ENCODE measurements at regions not wholly inside any gene's neighbourhood (a gene's known extent, or its start where the extent isn't known, plus 50 kb on each side); places are given as distances from the start of the nearest gene placed in this dataset.

- TF ChIP-seq YY1 (IDR thresholded peaks at IDR 0.05; ENCODE audit: insufficient read depth, insufficient read length), result no peak
- TF ChIP-seq ZNF274 (IDR thresholded peaks at IDR 0.05; ENCODE audit: low read depth, low read length), result no peak
Observed at GRCh38 chr9:108476574-108476973, 379.2 kb downstream of the ACTL7B start.

Data from NT2/D1 (cell line).